ENCODE measurements at regions not wholly inside any gene's neighbourhood (a gene's known extent, or its start where the extent isn't known, plus 50 kb on each side); places are given as distances from the start of the nearest gene placed in this dataset.

DNA sequence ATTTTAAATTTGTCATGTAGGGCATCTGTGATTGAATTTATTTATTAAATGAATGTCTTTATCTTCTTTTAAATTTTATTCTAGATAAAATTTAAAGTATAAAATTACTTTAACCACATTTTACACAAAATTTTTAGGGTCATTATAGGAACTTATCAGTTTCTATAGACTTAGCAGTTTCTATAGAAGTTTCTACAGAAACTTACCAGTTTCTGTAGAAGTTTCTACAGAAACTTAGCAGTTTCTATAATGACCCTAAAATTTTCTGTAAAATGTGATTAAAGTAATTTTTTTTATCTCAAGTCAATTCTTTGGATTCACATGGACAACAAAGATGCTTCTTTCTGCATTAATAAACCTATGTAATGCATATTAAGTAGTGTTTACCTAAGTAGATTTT, 565.9 kb upstream of the TECRL start:
- H3K4me1 ChIP-seq (ENCODE audit: control insufficient read depth in 5 of 5, insufficient read depth in 5 of 5, low read length in 5 of 5), result no peaks in the 10 kb centered on the region
- H3K27me3 ChIP-seq (ENCODE audit: control insufficient read depth in 3 of 3, insufficient read depth in 3 of 3, low read length in 2 of 3), result no peaks in the 10 kb centered on the region
- TF ChIP-seq, protein P1, sequence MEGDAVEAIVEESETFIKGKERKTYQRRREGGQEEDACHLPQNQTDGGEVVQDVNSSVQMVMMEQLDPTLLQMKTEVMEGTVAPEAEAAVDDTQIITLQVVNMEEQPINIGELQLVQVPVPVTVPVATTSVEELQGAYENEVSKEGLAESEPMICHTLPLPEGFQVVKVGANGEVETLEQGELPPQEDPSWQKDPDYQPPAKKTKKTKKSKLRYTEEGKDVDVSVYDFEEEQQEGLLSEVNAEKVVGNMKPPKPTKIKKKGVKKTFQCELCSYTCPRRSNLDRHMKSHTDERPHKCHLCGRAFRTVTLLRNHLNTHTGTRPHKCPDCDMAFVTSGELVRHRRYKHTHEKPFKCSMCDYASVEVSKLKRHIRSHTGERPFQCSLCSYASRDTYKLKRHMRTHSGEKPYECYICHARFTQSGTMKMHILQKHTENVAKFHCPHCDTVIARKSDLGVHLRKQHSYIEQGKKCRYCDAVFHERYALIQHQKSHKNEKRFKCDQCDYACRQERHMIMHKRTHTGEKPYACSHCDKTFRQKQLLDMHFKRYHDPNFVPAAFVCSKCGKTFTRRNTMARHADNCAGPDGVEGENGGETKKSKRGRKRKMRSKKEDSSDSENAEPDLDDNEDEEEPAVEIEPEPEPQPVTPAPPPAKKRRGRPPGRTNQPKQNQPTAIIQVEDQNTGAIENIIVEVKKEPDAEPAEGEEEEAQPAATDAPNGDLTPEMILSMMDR (IDR thresholded peaks at IDR 0.05; ENCODE audit: control extremely low read depth, extremely low read depth), result no peak
- no peak overlapping the region for H3K27ac ChIP-seq (ENCODE audit: low read depth in 1 of 2, low read length in 1 of 2)
- DNase-seq (no peak), ATAC-seq (ENCODE audit: insufficient read depth, low FRiP score) (no peak)
- no peaks in the 10 kb centered on the region for H3K36me3 ChIP-seq (ENCODE audit: control insufficient read depth in 4 of 4, insufficient read depth in 4 of 4, low read length in 4 of 4)
- no peak overlapping the region for H3K9ac ChIP-seq (ENCODE audit: insufficient read depth in 1 of 2, low read length in 2 of 2)
- H3K9me3 ChIP-seq (ENCODE audit: control insufficient read depth in 4 of 4, insufficient read depth in 3 of 4, low read length in 3 of 4), result peaks cover 0 to 3% (median 0%) of the 10 kb centered on the region in 4 donors
- H3K4me3 ChIP-seq, result no peak overlapping the region

DNA sequence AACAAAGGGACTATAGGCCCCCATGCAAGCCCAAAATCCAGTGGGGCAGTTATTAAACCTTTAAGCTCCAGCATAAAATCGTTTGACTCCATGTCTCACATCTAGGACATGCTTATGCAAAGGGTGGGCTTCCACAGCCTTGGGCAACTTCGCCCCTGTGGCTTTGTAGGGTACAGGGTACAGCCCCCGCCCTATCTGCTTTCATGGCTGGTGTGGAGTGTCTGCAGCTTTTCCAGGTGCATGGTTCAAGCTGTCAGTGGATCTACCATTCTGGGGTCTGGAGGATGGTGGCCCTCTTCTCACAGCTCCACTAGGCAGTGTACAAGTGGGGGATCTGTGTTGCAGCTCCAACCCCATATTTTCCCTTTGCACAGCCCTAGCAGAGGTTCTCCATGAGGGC, 559.8 kb upstream of the TECRL start:
- H3K4me1 ChIP-seq (ENCODE audit: control insufficient read depth in 5 of 5, insufficient read depth in 5 of 5, low read length in 5 of 5), result no peaks in the 10 kb centered on the region
- TF ChIP-seq, protein P1 (IDR thresholded peaks at IDR 0.05; ENCODE audit: control extremely low read depth, extremely low read depth), result no peak
- ATAC-seq (ENCODE audit: insufficient read depth, low FRiP score), result no peak

DNA sequence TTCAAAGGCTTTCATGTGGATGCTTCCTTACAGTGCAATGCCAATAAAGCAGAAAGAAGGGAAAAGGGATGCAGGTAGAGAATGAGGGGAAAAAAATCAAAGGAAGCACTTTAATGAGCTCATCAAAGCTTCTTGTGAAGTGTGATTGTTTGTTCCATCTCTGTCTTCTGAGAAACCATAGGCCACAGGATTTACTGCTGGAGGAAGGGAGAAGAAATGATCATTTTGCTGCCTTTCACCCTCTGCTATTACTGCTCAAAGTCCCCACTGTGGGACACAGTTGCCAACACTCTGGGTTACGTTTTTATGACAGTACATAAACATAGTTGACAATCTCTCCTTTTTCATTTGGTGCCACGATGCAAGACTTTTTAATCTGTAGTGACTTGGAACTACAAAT, 558.0 kb upstream of the TECRL start:
- no peaks in the 10 kb centered on the region for H3K4me1 ChIP-seq (ENCODE audit: control insufficient read depth in 5 of 5, insufficient read depth in 5 of 5, low read length in 5 of 5)
- DNase-seq (no peak), ATAC-seq (ENCODE audit: insufficient read depth, low FRiP score) (no peak)
- no peak overlapping the region for H3K4me3 ChIP-seq
- no peak overlapping the region for H3K9ac ChIP-seq (ENCODE audit: insufficient read depth in 1 of 2, low read length in 2 of 2)
- TF ChIP-seq, protein P1 (IDR thresholded peaks at IDR 0.05; ENCODE audit: control extremely low read depth, extremely low read depth), result no peak
- H3K27ac ChIP-seq (ENCODE audit: low read depth in 1 of 2, low read length in 1 of 2), result no peak overlapping the region
- H3K27me3 ChIP-seq (ENCODE audit: control insufficient read depth in 3 of 3, insufficient read depth in 3 of 3, low read length in 2 of 3), result no peaks in the 10 kb centered on the region
- H3K36me3 ChIP-seq (ENCODE audit: control insufficient read depth in 4 of 4, insufficient read depth in 4 of 4, low read length in 4 of 4), result no peaks in the 10 kb centered on the region
- H3K9me3 ChIP-seq (ENCODE audit: control insufficient read depth in 4 of 4, insufficient read depth in 3 of 4, low read length in 3 of 4), result peaks cover 0 to 3% (median 0%) of the 10 kb centered on the region in 4 donors
- WGBS, 2 donors, result 60 to 73% methylated on average over 2 of the region's 2 CpGs

More for the DNA sequence above, 559.8 kb upstream of the TECRL start:
- H3K36me3 ChIP-seq (ENCODE audit: control insufficient read depth in 4 of 4, insufficient read depth in 4 of 4, low read length in 4 of 4), result no peaks in the 10 kb centered on the region
- no peak overlapping the region for H3K4me3 ChIP-seq
- H3K9ac ChIP-seq (ENCODE audit: insufficient read depth in 1 of 2, low read length in 2 of 2), result no peak overlapping the region
- 75 to 86% methylated on average over 3 of the region's 3 CpGs for WGBS, 2 donors
- peaks cover 0 to 3% (median 0%) of the 10 kb centered on the region in 4 donors for H3K9me3 ChIP-seq (ENCODE audit: control insufficient read depth in 4 of 4, insufficient read depth in 3 of 4, low read length in 3 of 4)
- no peak for DNase-seq
- H3K27ac ChIP-seq (ENCODE audit: low read depth in 1 of 2, low read length in 1 of 2), result no peak overlapping the region
- no peaks in the 10 kb centered on the region for H3K27me3 ChIP-seq (ENCODE audit: control insufficient read depth in 3 of 3, insufficient read depth in 3 of 3, low read length in 2 of 3)

DNA sequence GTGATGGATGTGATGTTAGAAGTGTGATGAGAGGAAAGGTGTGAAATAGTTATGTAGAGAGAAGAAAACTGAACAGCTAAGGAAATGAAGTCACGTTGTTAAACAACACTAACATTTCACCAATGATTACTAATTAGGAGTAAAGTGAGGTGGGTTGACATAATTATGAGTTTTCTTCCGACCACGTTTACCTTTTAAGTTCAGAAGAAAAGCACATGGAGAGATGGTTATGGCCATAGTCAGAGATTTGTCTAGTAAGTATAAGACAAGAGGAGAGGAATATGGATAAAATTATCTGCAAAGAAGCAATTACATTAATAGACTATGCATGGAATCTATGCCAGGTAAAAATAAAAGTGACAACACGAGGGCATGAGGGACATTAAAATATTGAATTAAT, 551.3 kb upstream of the TECRL start:
- H3K9me3 ChIP-seq (ENCODE audit: control insufficient read depth in 4 of 4, insufficient read depth in 3 of 4, low read length in 3 of 4), result peaks cover 0 to 3% (median 0%) of the 10 kb centered on the region in 4 donors
- no peak for ATAC-seq (ENCODE audit: insufficient read depth, low FRiP score)
- H3K27ac ChIP-seq (ENCODE audit: low read depth in 1 of 2, low read length in 1 of 2), result no peak overlapping the region
- no peak overlapping the region for H3K9ac ChIP-seq (ENCODE audit: insufficient read depth in 1 of 2, low read length in 2 of 2)
- no peak overlapping the region for H3K4me3 ChIP-seq
- no peaks in the 10 kb centered on the region for H3K36me3 ChIP-seq (ENCODE audit: control insufficient read depth in 4 of 4, insufficient read depth in 4 of 4, low read length in 4 of 4)
- no peak for DNase-seq
- H3K27me3 ChIP-seq (ENCODE audit: control insufficient read depth in 3 of 3, insufficient read depth in 3 of 3, low read length in 2 of 3), result no peaks in the 10 kb centered on the region
- H3K4me1 ChIP-seq (ENCODE audit: control insufficient read depth in 5 of 5, insufficient read depth in 5 of 5, low read length in 5 of 5), result no peaks in the 10 kb centered on the region
- 69 to 72% methylated on average over 4 of the region's 4 CpGs for WGBS, 2 donors
- TF ChIP-seq, protein P1 (IDR thresholded peaks at IDR 0.05; ENCODE audit: control extremely low read depth, extremely low read depth), result no peak
